ENCODE measurements at regions not wholly inside any gene's neighbourhood (a gene's known extent, or its start where the extent isn't known, plus 50 kb on each side); places are given as distances from the start of the nearest gene placed in this dataset.

DNA sequence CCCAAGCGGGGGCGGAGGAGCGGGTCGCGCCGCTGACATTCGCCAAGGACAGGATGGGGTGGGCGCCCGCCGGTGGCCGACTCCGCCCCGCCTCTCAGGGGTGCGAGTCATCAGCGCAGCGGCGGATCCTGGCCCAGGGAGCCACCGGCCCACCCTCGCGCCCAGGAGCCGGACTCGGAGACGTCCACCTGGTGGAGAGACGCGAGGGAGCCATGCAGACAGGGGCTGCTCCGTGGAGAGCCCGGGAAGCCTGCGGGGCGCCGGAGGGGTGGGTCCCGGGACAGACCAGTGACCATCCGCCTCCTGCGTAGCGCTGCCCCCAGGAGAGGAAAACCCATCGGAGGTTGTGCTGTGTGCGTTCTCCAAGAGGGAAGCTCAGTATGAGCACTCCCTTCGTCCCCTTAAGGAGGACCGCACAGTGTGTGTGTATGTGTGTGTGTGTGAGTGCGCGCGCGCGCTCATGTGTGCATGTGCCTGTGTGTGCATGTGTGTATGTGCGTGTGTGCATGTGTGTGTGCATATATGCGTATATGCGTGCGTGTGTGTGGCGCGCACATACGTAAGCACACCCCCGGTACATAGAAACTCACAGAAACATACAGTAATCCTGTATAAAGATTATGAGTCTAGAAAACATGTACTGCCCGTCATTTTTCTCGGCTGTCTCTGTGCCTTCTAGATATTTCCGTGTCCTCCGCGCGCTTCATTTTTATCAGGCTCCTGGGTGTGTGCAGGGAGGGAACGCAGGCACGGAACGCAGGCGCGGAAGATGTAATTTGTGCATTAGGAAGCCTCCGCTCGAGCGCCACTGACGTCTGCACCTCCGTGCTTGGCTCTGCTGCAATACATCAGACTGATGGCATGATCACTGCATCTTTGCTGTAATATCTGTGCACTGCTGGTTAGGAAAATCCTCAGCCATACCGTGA, 158.9 kb downstream of the TBXT start:
- no peak for DNase-seq

DNA sequence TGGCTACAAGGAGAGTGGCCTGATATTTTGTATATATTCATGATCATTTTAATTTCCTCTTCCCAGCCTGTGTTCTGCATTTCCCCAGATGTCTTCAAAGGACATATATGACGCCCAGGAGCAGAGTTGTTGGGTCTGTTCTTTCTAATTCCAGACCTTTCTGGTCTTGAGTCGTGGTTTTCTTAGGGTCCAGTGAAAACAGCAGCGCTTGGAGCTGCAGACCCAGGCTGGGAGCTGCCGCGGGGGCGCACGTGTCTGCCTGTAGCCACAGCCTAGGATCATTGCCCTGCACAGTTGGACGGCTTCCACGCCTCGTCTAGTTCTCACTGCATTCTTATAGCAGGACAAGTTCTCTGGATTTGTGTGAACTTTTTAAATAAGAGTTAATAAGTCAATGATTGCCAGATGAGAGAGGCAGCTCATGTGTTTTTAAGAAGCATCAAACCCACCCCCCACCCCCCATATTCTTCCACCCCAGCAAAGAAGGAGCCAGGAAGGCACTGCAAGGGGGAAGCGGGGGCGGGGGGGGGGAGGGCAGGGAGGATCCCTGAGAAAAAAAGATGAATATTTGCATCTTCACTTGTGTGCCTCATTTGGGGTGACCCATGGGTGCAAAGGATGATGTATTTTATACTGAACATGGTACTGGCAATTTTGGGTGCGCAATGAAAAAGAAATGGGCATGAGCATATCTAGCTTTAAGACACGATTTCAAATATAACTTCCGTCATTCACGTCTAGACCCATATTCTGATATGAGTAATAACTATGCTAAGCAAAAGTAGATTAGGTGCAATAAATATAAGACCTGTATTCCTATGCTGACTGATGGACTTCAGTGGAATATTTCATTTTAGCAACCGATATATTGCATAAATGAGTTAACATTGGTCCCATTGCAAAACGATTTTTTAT, 160.0 kb downstream of the TBXT start:
- DNase-seq, result no peak

DNA sequence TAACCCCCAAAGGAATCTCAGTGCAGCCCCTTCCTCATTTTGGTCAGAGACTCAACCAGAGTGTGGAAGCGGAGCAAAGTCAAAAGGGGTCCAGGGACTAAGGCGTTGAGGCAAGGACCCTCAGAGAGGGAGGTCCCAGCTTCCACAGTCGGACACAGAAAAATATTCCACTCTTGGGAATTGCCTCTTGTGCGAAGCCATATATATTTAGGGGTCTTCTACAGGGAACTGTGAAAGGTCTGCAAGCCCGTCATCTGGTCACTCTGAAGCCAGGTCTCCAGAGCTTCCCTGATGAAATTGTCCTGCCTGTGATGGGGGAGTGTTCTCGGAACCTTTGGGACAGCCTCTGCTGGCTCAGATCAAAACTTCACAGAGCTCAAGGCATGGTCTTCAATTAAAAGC, 160.8 kb downstream of the TBXT start:
- DNase-seq, result no peak

DNA sequence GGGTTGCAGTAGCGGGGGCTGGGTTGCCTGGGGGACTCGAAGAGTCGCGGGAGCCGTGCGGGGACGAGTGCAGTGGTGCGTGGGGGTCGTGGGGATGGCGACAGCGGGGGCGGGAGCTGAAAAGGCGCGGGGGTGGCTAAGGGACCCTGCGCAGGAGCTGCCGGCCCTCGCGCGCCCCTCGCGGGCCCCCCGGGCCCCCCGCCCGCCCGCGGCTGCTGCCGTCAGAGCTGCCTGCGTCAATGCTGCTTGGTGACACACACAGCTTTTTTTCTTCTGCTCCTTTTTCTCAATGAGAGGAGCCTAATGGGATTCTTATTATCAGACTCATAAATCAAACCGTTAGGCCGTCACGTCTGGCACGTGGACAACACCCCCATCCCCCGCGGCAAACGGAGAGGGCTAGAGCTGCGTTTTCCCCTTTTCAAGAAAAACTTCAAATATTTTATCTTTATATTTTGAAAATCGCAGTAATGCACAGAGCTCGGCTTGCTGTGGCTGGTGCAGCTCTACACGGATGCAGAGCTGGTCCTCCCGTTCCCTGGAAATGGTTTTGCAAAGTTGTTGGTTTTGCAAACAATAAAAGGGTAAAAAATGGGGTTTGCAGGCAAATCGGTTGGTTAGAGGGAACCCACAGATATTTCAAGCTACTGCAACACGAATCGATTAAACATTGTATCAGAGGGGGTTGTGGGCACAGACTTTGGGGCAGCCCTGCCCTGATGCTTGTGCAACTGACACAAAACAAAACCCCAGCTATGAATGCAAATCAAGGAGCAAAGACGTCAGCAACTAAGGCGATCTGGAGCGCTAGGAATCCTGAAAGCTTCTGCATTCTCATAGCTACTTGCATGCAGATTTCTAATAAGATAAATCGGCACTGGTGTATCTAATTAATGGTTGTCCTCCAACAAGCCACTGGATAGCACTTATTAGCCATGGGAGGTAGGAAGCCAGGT, 161.4 kb downstream of the TBXT start:
- DNase-seq, result no peak

DNA sequence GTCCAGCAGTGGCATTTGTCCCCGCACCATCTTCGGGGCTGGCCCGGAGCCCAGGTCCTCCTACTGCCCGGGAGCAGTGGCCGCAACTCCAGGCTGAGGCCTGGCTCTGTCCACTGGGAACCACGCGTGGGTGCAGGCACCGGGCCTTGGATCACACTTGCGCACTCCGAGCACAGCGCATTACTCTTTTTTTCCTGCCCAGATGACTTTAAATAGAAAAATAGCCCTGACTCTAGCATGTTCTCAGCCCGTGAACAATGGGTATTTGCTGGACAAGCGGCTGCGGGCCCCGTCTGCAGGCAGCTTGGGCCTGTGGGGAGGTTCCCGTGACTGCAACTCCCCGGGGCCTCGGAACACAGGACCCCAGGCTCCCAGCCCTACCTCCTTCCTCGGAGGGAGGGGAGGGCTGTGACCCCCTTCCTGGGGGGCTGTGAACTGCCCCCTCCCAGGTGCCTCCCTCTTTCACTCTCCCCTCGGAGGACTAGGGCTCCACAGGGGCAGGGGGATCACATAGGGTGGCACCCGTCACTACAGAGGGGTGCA, 162.2 kb downstream of the TBXT start:
- DNase-seq, result no peak

DNA sequence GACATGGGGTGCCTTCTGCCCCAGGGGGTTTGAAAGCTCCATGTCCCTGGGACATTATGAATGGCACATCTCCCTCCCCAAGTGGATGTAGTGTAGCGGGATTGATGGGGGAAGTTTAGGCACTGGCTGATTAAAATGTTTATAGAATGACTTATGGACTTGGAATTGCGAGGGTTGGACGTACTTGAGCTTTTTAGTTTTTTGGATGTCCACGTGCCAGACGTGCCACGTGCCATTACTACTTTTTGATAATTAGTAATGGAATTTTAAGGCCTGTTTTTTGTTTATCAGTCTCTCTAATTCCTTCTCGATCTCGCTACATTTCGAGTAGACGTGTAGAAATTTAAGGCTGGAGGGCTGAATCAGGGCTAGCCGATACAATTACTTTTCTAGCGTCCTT, 162.8 kb downstream of the TBXT start:
- DNase-seq, result no peak

DNA sequence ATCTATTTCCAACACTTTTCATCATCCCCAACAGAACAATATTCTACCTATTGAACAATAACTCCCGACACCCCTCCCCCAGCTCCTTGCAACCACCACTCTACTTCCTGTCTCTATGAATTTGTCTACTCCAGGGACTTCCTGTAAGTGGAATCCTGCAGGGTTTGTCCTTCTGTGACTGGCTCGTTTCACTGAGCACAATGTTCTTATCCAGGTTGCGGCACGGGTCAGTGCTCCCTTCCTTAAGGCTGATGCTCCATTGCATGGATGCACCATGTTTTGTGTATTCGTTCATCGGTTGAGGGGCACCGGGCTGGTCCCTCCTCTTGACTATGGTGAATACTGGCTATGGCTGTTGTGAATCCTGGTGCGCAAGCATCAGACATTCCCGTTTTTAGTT, 163.2 kb downstream of the TBXT start:
- DNase-seq, result no peak

DNA sequence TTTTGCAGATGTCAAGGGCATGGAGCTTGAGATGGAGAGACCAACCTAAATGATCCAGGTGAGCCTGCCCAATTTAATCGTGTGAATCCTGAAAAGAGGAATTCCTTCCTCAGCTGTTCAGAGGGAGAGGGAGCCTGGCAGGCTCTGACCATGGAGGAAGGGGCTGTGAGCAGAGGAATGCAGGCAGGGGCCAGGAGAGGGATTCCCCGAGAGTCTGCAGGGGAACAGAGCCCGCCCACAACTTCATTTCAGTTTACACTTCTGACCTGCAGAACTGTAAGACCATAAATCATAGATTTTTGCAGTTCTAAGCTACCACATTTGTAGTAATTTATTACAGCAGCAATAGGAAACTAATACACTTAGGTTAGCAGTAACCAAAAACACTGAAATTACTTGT, 164.1 kb downstream of the TBXT start:
- DNase-seq, result no peak

DNA sequence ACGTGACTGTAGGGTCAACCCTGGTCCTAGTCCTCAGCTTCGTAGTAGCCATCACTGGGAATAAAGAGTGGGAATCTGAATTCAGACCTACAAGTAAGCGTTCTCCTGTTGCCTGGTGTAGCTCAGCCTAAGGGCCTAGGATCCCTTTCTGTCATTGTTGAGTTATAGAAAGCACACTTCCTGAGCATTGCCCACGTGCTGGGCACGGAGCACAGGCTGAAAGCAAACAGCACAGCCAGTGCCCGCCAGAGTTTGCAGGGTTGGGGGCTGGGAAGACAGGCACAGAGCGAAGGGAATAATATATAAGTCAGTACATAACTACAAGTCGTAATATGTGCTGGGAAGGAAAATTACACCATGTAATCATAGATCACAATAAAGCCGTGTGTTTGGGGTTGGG, 166.3 kb downstream of the TBXT start:
- no peak for DNase-seq

DNA sequence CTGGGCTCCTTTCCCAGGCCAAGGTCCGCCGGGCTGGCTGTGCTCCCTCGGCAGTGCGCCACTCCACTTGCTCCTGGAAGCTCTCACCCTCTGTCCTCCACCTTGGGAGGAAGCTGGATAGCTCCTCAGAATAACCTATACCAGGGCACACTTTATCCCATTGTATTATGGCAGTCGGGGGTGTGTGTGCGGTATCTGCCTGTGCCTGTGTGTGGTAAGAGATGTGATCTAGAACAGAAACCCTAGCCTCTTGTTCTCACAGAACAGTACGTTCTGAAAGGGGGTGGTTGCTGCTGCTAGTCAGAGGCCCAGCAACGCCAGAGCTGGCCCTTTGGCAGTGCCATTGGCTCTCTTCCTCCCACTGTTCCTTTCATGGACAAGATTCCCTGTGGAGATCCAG, 168.4 kb downstream of the TBXT start:
- no peak for DNase-seq

DNA sequence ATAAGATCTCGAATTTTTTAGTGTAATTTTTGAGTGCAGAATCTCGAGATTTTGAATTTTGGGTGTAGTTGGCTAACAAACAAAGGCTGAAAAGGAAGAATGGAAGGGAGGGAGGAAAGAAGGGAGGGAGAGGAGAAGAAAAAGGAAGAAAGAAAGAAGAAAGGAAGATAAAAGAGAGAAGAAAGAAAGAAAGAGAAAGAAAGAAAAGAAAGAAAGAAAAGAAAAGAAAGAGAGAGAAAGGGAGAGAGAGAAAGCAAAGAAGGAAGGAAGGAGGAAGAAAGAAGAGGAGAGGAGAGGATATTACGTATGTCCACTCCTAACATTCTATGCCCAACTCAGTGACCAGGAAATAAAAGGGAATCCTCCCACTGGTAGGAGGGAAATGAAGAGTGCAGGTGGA, 169.6 kb downstream of the TBXT start:
- no peak for DNase-seq

DNA sequence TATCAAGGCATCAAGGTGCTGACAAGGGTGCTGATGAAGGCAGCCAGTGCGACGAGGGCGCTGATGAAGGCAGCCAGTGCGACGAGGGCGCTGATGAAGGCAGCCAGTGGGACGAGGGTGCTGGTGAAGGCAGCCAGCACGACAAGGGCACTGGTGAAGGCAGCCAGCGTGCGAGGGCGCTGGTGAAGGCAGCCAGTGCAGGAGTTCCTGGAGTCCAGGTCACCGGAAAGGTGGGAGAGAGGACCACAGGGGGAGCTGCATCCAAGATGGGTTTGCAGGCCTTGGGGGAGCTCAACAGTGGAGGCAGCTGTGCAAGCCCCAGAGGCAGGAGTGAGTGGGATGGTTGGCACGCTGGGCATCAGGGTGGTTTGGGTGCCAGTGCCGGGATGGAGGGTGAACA, 176.3 kb downstream of the TBXT start:
- DNase-seq, result no peak

DNA sequence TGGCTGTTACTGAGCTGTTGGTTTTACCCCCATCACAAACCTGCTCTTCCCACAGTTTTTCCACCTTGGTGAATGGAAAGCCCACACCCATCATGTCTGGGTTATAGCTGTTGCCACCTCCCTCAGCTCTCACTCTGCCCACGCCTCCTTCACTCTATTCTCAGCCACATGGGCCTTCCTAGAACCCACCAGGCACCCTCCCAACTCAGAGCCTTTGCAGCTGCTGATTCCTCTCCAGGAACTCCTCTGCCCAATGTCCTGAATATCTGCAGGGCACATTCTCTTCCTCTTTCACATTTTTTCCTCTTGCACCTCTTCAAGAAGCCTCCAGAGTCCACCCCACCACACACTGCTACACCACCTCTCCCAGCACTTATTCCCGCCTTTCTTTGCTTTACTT, 177.4 kb downstream of the TBXT start:
- no peak for DNase-seq

DNA sequence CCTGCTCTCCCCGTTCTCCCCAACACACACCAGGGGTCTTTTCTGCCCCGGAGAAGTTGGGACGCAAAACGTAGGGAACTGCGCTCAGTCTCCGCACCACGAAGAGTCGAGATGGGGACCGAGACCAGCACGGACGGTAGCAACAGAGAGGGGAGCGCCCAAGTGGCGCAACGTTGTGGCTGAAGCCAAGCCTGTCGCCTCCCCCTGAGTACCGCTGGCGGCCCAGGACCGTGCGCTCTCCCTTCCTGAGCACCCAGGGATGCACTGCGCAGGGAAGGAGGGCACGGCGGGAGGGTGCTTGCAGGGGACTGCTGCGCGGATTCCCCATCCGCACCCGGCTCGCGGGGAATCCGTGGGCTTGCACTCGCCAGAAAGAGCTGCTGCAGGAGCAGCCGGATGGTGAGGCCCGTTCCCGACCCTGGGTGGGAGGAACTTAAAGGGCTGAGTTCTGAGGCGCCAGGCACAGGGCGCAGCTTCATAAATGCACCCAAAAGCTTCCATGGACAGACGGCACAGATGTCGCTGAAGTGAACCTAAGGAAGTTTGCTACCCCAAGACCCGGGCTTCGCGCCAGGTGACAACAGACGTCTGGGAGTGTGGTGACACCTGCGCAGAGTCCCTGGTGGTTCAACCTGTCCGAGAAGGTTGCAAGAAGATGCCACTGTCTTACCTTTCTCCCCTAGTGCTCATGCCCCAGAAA, 178.7 kb downstream of the TBXT start:
- no peak for DNase-seq

DNA sequence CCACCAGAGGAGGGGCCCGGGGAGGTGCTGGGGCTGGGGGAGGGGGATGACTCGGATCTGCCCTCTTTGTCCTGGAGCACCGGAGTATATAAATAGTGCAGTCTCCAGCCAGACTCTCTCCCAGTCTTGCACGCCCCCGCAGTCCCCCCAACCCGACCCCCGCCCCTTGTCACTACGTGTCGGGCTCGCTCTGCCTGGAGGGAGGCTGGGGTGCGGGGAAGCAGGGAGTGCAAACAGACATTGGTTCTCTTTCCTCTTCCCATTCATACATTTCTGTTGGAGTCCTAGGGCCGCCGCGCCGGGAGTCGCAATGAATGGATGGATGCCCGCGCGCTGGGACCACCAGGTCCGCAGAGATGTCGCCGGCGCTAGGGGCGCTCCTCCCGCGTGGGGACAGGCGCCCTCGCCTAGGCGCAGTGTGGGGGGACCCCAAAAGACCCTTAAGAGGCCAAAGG, 179.3 kb downstream of the TBXT start:
- no peak for DNase-seq

DNA sequence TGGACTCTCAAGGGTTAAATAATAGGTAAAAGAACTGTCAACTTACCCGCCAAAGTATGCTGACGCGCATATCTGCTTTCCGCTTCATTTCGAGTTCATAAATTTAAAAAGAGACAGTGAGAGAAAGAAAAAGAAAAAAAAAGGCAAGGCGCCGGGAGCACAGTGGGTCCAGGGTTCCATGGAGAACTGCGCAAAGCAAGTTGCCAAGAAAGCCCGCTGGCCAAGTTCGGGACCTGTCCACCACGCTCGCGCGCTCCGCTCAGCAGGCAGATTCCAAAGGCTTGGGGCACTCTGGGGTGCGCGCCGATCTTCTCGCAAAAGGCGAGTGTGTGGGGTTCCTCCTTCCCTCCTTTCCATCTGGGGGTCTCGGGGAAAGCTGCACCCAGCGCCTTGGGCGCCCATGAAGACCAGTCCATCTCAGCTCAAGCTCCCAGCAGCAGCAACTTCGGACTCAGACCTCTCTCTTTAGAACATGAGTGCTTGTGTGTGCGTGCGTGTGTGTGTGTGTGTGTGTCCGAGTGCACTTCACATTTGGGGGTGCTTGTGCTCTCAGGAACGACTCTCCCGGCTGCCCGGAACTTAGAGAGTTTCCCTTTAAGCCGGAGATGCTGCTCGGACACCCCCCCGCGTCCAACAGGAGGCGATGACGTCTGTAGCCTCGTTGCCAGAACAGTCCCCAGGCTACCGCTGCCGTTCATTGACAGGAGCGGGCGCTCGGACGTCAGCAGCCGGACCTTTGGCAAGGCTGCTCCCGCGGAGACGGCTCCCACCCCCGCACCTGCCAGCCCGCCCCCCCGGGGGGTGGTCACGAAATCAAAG, 180.0 kb downstream of the TBXT start:
- no peak for DNase-seq

DNA sequence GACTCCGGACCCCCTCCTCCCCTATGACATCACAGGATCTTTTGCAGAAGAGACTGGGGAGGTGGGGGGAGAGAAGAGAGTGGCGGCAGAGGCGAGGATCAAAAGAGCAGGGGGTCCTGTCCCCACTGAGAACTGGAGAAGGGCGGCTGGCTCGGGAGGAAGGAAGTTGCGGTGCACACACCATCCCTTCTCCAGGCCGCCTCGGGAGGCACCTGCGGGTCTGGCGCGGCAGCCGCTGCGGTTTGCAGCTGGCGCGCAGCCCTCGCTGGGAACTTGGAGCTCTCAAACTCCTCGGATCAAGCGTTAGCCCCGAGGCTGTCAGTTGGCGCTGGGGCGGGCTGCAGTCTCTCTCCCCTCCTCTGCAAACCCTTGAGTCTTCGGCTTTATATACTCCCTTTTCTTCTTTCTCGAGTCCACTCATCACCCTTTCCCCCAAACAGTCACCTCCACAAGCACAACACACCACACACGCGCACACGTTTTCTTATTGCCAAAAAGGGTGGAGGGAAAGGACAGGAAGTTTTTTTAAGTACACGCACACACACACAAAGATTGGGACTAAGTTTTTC, 180.7 kb downstream of the TBXT start:
- DNase-seq, result no peak

DNA sequence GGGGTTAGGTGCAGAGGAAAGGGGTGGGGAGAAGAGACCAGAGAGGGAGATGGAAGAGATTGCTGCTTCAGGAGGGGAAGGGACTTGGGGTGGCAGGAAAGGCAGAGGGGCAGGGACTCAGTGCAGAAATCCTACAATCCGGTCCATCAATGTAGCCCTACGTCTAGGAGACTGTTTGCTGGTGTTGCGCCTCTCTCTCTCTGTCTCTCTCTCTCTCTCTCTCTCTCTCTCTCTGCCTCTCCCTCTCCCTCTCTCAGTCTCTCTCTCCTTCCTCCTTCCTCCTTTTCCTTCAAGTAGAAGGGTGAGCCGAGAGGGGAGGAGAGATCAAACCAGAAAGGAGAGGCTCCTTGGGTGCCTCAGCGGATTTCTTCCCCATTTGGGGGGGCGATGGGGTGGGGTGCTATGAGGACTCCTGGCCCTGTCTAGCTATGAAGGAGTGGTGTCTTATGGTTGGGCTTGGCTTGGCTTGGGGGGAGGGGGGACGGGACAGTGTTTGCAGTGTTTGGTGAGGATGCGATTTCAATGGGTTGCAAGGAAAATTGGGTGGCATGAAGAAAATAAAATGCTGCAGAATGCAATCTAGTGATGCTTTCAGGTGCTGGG, 181.2 kb downstream of the TBXT start:
- no peak for DNase-seq

DNA sequence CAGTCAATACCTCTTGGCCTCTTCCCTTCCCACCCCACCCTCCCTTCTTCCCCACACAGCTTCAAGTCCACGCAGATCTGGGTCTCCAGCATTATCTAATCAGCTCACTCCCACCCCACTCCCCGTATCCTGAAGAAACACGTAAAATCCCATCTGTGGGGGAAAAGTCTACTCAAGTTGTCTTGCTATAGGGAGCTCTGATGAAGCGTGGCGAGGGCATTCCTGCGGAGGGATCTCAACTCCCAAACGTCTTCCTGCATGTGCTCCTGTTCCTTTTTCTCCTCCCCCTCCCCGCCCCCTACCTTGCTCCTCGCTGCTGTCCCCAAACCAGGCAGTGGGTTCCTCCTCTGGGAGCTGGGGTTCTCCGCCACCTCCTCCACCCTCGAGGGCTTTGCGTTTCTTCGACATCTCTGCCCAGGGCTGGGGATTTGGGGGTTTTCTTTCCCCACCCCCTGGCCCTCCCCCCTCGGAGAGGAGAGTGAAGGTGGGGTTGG, 181.8 kb downstream of the TBXT start:
- no peak for DNase-seq
